Smooth muscle cell (in vitro differentiated cells): ENCODE measurements at regions not wholly inside any gene's neighbourhood (a gene's known extent, or its start where the extent isn't known, plus 50 kb on each side); places are given as distances from the start of the nearest gene placed in this dataset.

Experiments
- DNase-seq: peaks from one replicate; lab custom pipeline; 2025; ENCODE audit not compliant: unreplicated experiment; lab: John Stamatoyannopoulos, UW
- H2AFZ ChIP-seq: fragments of 200-600 bp; sonication (generic); 2 replicates; pipeline ENCODE4 v1.6.0; 2016; ENCODE audit warnings: antibody characterized with exemption, low read depth, mild to moderate bottlenecking
- H3F3A ChIP-seq: fragments of 200-600 bp; sonication (generic); 2 replicates; pipeline ENCODE4 v1.6.0; 2017; ENCODE audit warnings: antibody characterized with exemption, low read depth
- H3K27ac ChIP-seq: fragments of 200-600 bp; sonication (generic); 2 replicates; pipeline ENCODE4 v1.5.1; 2016; ENCODE audit warnings: low read depth, mild to moderate bottlenecking
- H3K27me3 ChIP-seq: fragments of 200-600 bp; sonication (generic); 2 replicates; pipeline ENCODE4 v1.6.1; 2016; ENCODE audit warnings: low read depth, mild to moderate bottlenecking
- H3K36me3 ChIP-seq: fragments of 200-600 bp; sonication (generic); 2 replicates; pipeline ENCODE4 v1.5.1; 2016; ENCODE audit warnings: low read depth
- H3K4me1 ChIP-seq: fragments of 200-600 bp; sonication (generic); 2 replicates; pipeline ENCODE4 v1.5.1; 2016; ENCODE audit warnings: low read depth
- H3K4me2 ChIP-seq: fragments of 200-600 bp; sonication (generic); 2 replicates; pipeline ENCODE4 v1.6.0; 2016; ENCODE audit warnings: mild to moderate bottlenecking
- H3K4me3 ChIP-seq: fragments of 200-600 bp; sonication (generic); 2 replicates; pipeline ENCODE4 v1.5.1; 2016; ENCODE audit warnings: mild to moderate bottlenecking
- H3K79me2 ChIP-seq: fragments of 200-600 bp; sonication (generic); 2 replicates; pipeline ENCODE4 v1.6.0; 2016; ENCODE audit warnings: low read depth, mild to moderate bottlenecking
- H3K9ac ChIP-seq: fragments of 200-600 bp; sonication (generic); 2 replicates; pipeline ENCODE4 v1.6.0; 2016; ENCODE audit warnings: low read depth
- H3K9me3 ChIP-seq: fragments of 200-600 bp; sonication (generic); replicated peaks from 2 replicates; pipeline ENCODE4 v1.5.1; 2016; ENCODE audit warnings: low read depth
- H4K20me1 ChIP-seq: fragments of 200-600 bp; sonication (generic); 2 replicates; pipeline ENCODE4 v1.6.0; 2016; ENCODE audit warnings: low read depth
- CTCF ChIP-seq: fragments of 200-600 bp; sonication (generic); IDR thresholded peaks from 2 replicates; pipeline ENCODE4 v1.5.1; 2017; ENCODE audit warnings: borderline replicate concordance, mild to moderate bottlenecking, antibody characterized with exemption; ENCODE audit not compliant: insufficient read depth, poor library complexity, severe bottlenecking
- WGBS: methylation state at CpG from one replicate; pipeline ENCODE4 v1.1.7; 2016; ENCODE audit warnings: low lambda C conversion rate; 5-methylcytosine and 5-hydroxymethylcytosine counted together

GRCh38 chr3:95442766-95443165, 1371.6 kb upstream of the EPHA6 start:
- H3F3A ChIP-seq = no peaks in the 10 kb centered on the region
- no peaks in the 10 kb centered on the region for H4K20me1 ChIP-seq
- no peaks in the 10 kb centered on the region for H3K27me3 ChIP-seq
- DNase-seq = no peak
- 91% methylated on average over 2 of the region's 2 CpGs for WGBS
- no peaks in the 10 kb centered on the region for H3K36me3 ChIP-seq
- H2AFZ ChIP-seq = no peak overlapping the region
- H3K9me3 ChIP-seq = no peaks in the 10 kb centered on the region
- H3K79me2 ChIP-seq = no peaks in the 10 kb centered on the region
- H3K4me2 ChIP-seq = no peak overlapping the region
- H3K9ac ChIP-seq = no peak overlapping the region
- H3K4me1 ChIP-seq = no peaks in the 10 kb centered on the region
- no peak overlapping the region for H3K4me3 ChIP-seq
- no peak overlapping the region for H3K27ac ChIP-seq
- TF ChIP-seq CTCF = no peak

GRCh38 chr3:95449841-95450240, 1364.6 kb upstream of the EPHA6 start:
- no peak overlapping the region for H3K9ac ChIP-seq
- no peaks in the 10 kb centered on the region for H3K79me2 ChIP-seq
- no peak overlapping the region for H2AFZ ChIP-seq
- H3K27me3 ChIP-seq = no peaks in the 10 kb centered on the region
- WGBS = 82% methylated on average over 1 of the region's 1 CpG
- H3K4me2 ChIP-seq = no peak overlapping the region
- TF ChIP-seq CTCF = no peak
- no peaks in the 10 kb centered on the region for H3K9me3 ChIP-seq
- no peak for DNase-seq
- H3K4me3 ChIP-seq = no peak overlapping the region
- no peaks in the 10 kb centered on the region for H3F3A ChIP-seq
- H3K27ac ChIP-seq = no peak overlapping the region
- no peaks in the 10 kb centered on the region for H4K20me1 ChIP-seq
- no peaks in the 10 kb centered on the region for H3K4me1 ChIP-seq
- no peaks in the 10 kb centered on the region for H3K36me3 ChIP-seq

GRCh38 chr3:95453242-95453641, 1361.2 kb upstream of the EPHA6 start:
- Histone ChIP-seq H3K9me3 (no peaks in the 10 kb centered on the region), H3K9ac (no peak overlapping the region), H3K4me1 (no peaks in the 10 kb centered on the region), H4K20me1 (no peaks in the 10 kb centered on the region), H3K36me3 (no peaks in the 10 kb centered on the region), H3K27ac (no peak overlapping the region), H3K4me3 (no peak overlapping the region), H3K27me3 (no peaks in the 10 kb centered on the region), H3K79me2 (no peaks in the 10 kb centered on the region), H3F3A (no peaks in the 10 kb centered on the region), H3K4me2 (no peak overlapping the region), H2AFZ (no peak overlapping the region)
- WGBS = 89% methylated on average over 2 of the region's 2 CpGs
- DNase-seq = no peak
- no peak for TF ChIP-seq CTCF

GRCh38 chr3:95456835-95457234, 1357.6 kb upstream of the EPHA6 start:
- Histone ChIP-seq H3F3A (no peaks in the 10 kb centered on the region), H3K4me2 (no peak overlapping the region), H3K9ac (no peak overlapping the region), H3K79me2 (no peaks in the 10 kb centered on the region), H3K27me3 (no peaks in the 10 kb centered on the region), H3K4me3 (no peak overlapping the region), H2AFZ (no peak overlapping the region), H3K9me3 (no peaks in the 10 kb centered on the region), H3K36me3 (no peaks in the 10 kb centered on the region), H4K20me1 (no peaks in the 10 kb centered on the region), H3K4me1 (no peaks in the 10 kb centered on the region), H3K27ac (no peak overlapping the region)
- DNase-seq = no peak
- TF ChIP-seq CTCF = no peak
